GM12801 (cell line): ENCODE measurements at regions not wholly inside any gene's neighbourhood (a gene's known extent, or its start where the extent isn't known, plus 50 kb on each side); places are given as distances from the start of the nearest gene placed in this dataset.

Source experiments
- CTCF ChIP-seq: IDR thresholded peaks from one replicate; pipeline ENCODE4 v1.5.1; 2011; ENCODE audit warnings: control low read depth; ENCODE audit not compliant: insufficient read length; ENCODE audit errors: extremely low read depth

- no peak for TF ChIP-seq CTCF
Observed at GRCh38 chr2:16438613-16439321, 226.9 kb downstream of the CYRIA start.

GRCh38 chr2:16437189-16437588 is 228.4 kb downstream of the CYRIA start:
- TF ChIP-seq CTCF: no peak

GRCh38 chr2:16434393-16434792 is 231.2 kb downstream of the CYRIA start:
- TF ChIP-seq CTCF: no peak

GRCh38 chr2:16430846-16431245 is 234.8 kb downstream of the CYRIA start:
- TF ChIP-seq CTCF: no peak

- no peak for TF ChIP-seq CTCF
Observed at GRCh38 chr2:16429431-16430145, 236.0 kb downstream of the CYRIA start.

GRCh38 chr2:16429002-16429401 is 236.6 kb downstream of the CYRIA start:
- TF ChIP-seq CTCF: no peak

- TF ChIP-seq CTCF: no peak
Observed at GRCh38 chr2:16425462-16426336, 239.9 kb downstream of the CYRIA start.
